Panc1 (cell line): ENCODE measurements at regions not wholly inside any gene's neighbourhood (a gene's known extent, or its start where the extent isn't known, plus 50 kb on each side); places are given as distances from the start of the nearest gene placed in this dataset.

Experiments used
- ATAC-seq: fragments of 200-7000 bp; cut with Tn5 transposase; 2 replicates; pipeline ENCODE4 v1.9.1; 2020; ENCODE audit warnings: mild to moderate bottlenecking, moderate library complexity
- BruUV-seq: library from RNA; stranded (reverse); fragments of 400-500 nt; replicated peaks from 2 replicates; lab custom pipeline; 2021; lab: Mats Ljungman, UMichigan
- CTCF ChIA-PET: fragments of 300-600 bp; sonication (Branson Sonifier 250); formaldehyde crosslinking; loops from one replicate; lab custom pipeline; 2022; ENCODE audit warnings: antibody characterized with exemption; lab: Charles Lee
- POLR2A ChIA-PET: fragments of 300-600 bp; sonication (Branson Sonifier 250); formaldehyde crosslinking; loops from one replicate; lab custom pipeline; 2022; ENCODE audit warnings: antibody characterized with exemption; lab: Charles Lee
- DNase-seq: peaks from one replicate; pipeline ENCODE4 v3.0.0-alpha.2; 2010; ENCODE audit warnings: low read depth, low spot score
- H3K27ac ChIP-seq: 2 replicates; pipeline ENCODE4 v1.5.1; 2011; ENCODE audit warnings: mild to moderate bottlenecking, low read length, inconsistent platforms
- H3K27me3 ChIP-seq: fragments of 200-500 bp; sonication (Bioruptor generic); 2 replicates; pipeline ENCODE4 v1.6.0; 2014; ENCODE audit warnings: low read length, inconsistent platforms; ENCODE audit not compliant: control insufficient read depth, insufficient read depth
- H3K36me3 ChIP-seq: fragments of 200-500 bp; sonication (Bioruptor generic); 2 replicates; pipeline ENCODE4 v1.5.1; 2014; ENCODE audit warnings: inconsistent platforms, mild to moderate bottlenecking, low read length, moderate library complexity; ENCODE audit not compliant: control insufficient read depth, insufficient read depth
- H3K4me1 ChIP-seq: 2 replicates; pipeline ENCODE4 v1.5.1; 2011; ENCODE audit warnings: inconsistent platforms, mild to moderate bottlenecking, low read length, moderate library complexity; ENCODE audit not compliant: control insufficient read depth, insufficient read depth
- H3K4me3 ChIP-seq, 2 experiments: 2 replicates each; pipeline ENCODE4 v1.5.1; 2011 to 2012; ENCODE audit warnings: low read depth in 2 of 2, low read length in 2 of 2, mild to moderate bottlenecking in 2 of 2, inconsistent platforms in 1 of 2, moderate library complexity in 1 of 2
- H3K9me3 ChIP-seq: fragments of 200-500 bp; sonication (Bioruptor generic); 2 replicates; pipeline ENCODE4 v1.5.1; 2014; ENCODE audit warnings: low read depth, mild to moderate bottlenecking, inconsistent platforms, low read length, moderate library complexity; ENCODE audit not compliant: control insufficient read depth, insufficient read depth
- CTCF ChIP-seq: fragments of 450-650 bp; IDR thresholded peaks from 2 replicates; pipeline ENCODE4 v1.5.1; 2017; ENCODE audit warnings: mild to moderate bottlenecking
- POLR2AphosphoS5 ChIP-seq: IDR thresholded peaks from 2 replicates; pipeline ENCODE4 v1.6.1; 2012; ENCODE audit warnings: mild to moderate bottlenecking, low read depth, low read length, moderate library complexity
- SIN3A ChIP-seq: IDR thresholded peaks from 2 replicates; pipeline ENCODE4 v1.6.1; 2012; ENCODE audit warnings: low read depth, mild to moderate bottlenecking, low read length, moderate library complexity, borderline replicate concordance; ENCODE audit not compliant: insufficient read depth
- TCF7L2 ChIP-seq: IDR thresholded peaks from 2 replicates; pipeline ENCODE4 v1.6.1; 2011; ENCODE audit warnings: mild to moderate bottlenecking, low read depth, low read length, inconsistent platforms
- in situ Hi-C: cut with HindIII; loops from 2 replicates; pipeline ENCODE4 v1.10.0; 2016; ENCODE audit warnings: low sequenced_read_pairs, low pct_unique_long_range_greater_than_20kb
- intact Hi-C: fragments of 100-400 bp; cut with micrococcal nuclease; formaldehyde crosslinking; loops from one replicate; pipeline ENCODE4 v1.10.0; 2022; ENCODE audit not compliant: unreplicated experiment
- TF ChIP-seq, protein P1 (sequence below), 2 experiments: IDR thresholded peaks; 2 replicates each; pipeline ENCODE4 v1.6.1; 2011 to 2012; ENCODE audit warnings: low read depth in 2 of 2, control low read depth in 1 of 2, low read length in 1 of 2, mild to moderate bottlenecking in 1 of 2, moderate library complexity in 1 of 2; ENCODE audit not compliant: insufficient read depth in 1 of 2

GRCh38 chr10:61835069-61835945 lies 66.2 kb upstream of the ARID5B start:
- Histone ChIP-seq H3K9me3 (peaks cover 4% of the 10 kb centered on the region; the same call in 1 of the 2 replicates), H3K36me3 (no peaks in the 10 kb centered on the region), H3K4me3 (no peak overlapping the region), H3K27ac (peak overlapping the region; percentile 99), H3K4me1 (peaks cover 38% of the 10 kb centered on the region), H3K27me3 (no peaks in the 10 kb centered on the region)
- POLR2A ChIA-PET: interaction anchor here (0.7 kb wide), 1 partner anchor 56 kb away, joined by 8 read pairs; no protein-coding TSS in a partner anchor
- CTCF ChIA-PET: interaction anchor here (0.5 to 1.2 kb wide), 5 partner anchors 8 to 1339 kb away, joined by 3 read pairs; no protein-coding TSS in a partner anchor
- intact Hi-C loops: loop anchor here (5.0 to 10.0 kb wide), 6 partner anchors 73 to 1018 kb away; partner anchors contain the start of gene CABCOCO1
- TF ChIP-seq TCF7L2: no peak
- peak; percentile 80 for TF ChIP-seq CTCF
- BruUV-seq: no TSS peak
- DNase-seq (no peak), ATAC-seq (0 out of 2 replicates have a peak, but pooled peaks have one; percentile 12)
- in situ Hi-C loops: no loop called here

DNA sequence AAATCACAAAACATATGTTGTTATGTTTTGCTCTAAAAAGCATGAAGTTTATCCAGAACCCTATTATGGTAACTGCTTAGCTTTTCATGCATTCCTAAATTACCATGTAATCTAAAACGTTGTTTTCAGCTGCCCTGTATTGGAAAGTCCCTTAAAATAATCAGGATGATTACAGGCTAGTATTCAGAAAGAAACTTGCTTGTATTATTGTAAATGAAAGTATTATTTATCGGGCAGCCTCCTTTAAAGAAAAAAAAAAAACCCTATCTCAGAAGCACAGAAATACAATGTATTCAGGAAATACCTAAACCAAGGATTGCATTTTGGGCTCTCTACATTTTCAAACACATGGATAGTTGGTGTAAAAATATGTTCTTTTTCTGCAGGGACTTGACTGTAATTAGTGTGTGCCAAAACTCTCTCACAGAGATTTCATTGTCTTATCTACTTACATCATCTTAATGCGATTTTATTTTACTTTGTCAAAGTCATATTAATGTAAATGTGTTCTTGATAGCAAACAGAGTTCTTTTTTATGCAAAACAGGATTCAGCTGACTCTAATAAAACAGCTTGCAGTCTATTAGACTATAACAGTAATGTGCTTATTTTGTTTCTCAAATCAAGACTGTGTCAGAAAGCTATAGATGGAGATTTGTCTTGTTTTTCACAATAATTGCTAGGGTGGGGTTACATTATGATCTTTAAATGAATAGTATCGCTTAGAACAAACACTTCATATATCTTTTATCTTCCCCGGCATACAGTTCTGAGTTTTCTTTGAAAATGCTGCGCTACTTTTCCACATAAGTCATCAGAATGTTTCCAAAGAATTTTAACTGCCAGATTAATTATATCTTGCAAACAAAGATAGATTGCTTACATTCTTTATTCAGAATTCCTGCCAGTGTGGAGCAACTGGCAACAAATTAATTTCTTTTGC lies 65.3 kb upstream of the ARID5B start:
- peak overlapping the region; percentile 99 for H3K27ac ChIP-seq
- TF ChIP-seq POLR2AphosphoS5: no peak; the same call in 1 of the 2 replicates
- TF ChIP-seq CTCF: no peak
- TF ChIP-seq, protein P1, sequence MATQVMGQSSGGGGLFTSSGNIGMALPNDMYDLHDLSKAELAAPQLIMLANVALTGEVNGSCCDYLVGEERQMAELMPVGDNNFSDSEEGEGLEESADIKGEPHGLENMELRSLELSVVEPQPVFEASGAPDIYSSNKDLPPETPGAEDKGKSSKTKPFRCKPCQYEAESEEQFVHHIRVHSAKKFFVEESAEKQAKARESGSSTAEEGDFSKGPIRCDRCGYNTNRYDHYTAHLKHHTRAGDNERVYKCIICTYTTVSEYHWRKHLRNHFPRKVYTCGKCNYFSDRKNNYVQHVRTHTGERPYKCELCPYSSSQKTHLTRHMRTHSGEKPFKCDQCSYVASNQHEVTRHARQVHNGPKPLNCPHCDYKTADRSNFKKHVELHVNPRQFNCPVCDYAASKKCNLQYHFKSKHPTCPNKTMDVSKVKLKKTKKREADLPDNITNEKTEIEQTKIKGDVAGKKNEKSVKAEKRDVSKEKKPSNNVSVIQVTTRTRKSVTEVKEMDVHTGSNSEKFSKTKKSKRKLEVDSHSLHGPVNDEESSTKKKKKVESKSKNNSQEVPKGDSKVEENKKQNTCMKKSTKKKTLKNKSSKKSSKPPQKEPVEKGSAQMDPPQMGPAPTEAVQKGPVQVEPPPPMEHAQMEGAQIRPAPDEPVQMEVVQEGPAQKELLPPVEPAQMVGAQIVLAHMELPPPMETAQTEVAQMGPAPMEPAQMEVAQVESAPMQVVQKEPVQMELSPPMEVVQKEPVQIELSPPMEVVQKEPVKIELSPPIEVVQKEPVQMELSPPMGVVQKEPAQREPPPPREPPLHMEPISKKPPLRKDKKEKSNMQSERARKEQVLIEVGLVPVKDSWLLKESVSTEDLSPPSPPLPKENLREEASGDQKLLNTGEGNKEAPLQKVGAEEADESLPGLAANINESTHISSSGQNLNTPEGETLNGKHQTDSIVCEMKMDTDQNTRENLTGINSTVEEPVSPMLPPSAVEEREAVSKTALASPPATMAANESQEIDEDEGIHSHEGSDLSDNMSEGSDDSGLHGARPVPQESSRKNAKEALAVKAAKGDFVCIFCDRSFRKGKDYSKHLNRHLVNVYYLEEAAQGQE (IDR thresholded peaks at IDR 0.05; ENCODE audit: insufficient read depth in 1 of 2, low read depth in 2 of 2, low read length in 1 of 2): no peak
- TF ChIP-seq TCF7L2: peak; percentile 95
- TF ChIP-seq SIN3A: no peak
- intact Hi-C loops: loop anchor here (5.0 to 10.0 kb wide), 6 partner anchors 74 to 1019 kb away; partner anchors contain the start of gene CABCOCO1
- H3K4me3 ChIP-seq: no peak overlapping the region; a peak in 1 of 4 replicates
- H3K36me3 ChIP-seq: no peaks in the 10 kb centered on the region
- BruUV-seq: no TSS peak
- DNase-seq: no peak
- peak; percentile 64 for ATAC-seq
- H3K27me3 ChIP-seq: no peaks in the 10 kb centered on the region
- ChIA-PET POLR2A (interaction anchor here (0.7 kb wide), 1 partner anchor 57 kb away, joined by 8 read pairs; no protein-coding TSS in a partner anchor), CTCF (interaction anchor here (0.5 to 0.6 kb wide), 2 partner anchors 9 to 203 kb away, joined by 3 to 14 read pairs; no protein-coding TSS in a partner anchor)
- H3K4me1 ChIP-seq: peaks cover 38% of the 10 kb centered on the region
- in situ Hi-C loops: no loop called here
- peaks cover 4% of the 10 kb centered on the region; the same call in 1 of the 2 replicates for H3K9me3 ChIP-seq
